ENCODE measurements at regions not wholly inside any gene's neighbourhood (a gene's known extent, or its start where the extent isn't known, plus 50 kb on each side); places are given as distances from the start of the nearest gene placed in this dataset.

DNA sequence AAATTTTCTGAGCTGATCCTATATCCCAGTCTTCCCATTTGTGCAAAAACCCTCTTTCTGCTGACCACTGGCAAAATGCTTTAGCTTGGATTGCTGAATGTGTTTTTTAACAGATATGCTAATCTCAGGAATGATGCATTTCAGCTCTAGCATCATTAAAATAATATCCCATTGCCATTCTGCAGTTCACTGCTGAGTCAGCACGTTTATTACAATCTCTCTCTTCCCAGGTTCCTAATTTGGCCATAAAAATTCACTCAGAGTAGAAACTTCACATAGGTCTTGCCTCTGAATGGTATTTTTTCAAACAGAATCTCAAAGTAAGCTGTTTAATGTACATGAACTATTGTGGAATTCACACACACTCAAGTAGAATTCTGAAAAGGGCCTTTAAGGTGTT is 509.6 kb upstream of the SUCLG2 start:
- Mint-ChIP-seq H3K9me3 (ENCODE audit: low read depth) (no peaks in the 10 kb centered on the region), H3K27me3 (no peaks in the 10 kb centered on the region), H3K4me1 (ENCODE audit: low read depth) (no peaks in the 10 kb centered on the region), H3K27ac (no peak overlapping the region), H3K36me3 (ENCODE audit: insufficient read depth) (no peaks in the 10 kb centered on the region), H3K4me3 (ENCODE audit: low read depth) (no peak overlapping the region)
- no peak for DNase-seq (ENCODE audit: low spot score, unreplicated experiment)
- TF ChIP-seq, protein P1, sequence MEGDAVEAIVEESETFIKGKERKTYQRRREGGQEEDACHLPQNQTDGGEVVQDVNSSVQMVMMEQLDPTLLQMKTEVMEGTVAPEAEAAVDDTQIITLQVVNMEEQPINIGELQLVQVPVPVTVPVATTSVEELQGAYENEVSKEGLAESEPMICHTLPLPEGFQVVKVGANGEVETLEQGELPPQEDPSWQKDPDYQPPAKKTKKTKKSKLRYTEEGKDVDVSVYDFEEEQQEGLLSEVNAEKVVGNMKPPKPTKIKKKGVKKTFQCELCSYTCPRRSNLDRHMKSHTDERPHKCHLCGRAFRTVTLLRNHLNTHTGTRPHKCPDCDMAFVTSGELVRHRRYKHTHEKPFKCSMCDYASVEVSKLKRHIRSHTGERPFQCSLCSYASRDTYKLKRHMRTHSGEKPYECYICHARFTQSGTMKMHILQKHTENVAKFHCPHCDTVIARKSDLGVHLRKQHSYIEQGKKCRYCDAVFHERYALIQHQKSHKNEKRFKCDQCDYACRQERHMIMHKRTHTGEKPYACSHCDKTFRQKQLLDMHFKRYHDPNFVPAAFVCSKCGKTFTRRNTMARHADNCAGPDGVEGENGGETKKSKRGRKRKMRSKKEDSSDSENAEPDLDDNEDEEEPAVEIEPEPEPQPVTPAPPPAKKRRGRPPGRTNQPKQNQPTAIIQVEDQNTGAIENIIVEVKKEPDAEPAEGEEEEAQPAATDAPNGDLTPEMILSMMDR (IDR thresholded peaks at IDR 0.05; ENCODE audit: unreplicated experiment) = no peak

DNA sequence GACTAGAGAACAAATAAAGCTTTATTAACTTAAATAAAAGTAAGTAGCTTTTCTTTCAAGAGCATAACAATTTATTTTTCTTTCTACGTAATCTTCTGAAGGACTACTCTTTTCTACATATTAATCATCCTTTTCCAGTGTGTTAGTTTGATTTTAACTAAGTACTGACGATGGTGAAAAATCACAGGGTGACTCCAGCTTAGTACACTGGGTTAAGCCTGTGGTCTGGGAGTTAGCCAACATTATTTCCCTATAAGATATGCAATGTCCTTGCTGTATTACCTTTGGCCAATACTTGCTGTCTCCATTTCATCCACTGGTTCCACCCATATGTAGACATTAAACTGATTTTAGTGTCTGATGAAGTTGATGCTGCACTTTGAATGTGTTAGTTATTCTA is 508.6 kb upstream of the SUCLG2 start:
- no peaks in the 10 kb centered on the region for H3K27me3 Mint-ChIP-seq

DNA sequence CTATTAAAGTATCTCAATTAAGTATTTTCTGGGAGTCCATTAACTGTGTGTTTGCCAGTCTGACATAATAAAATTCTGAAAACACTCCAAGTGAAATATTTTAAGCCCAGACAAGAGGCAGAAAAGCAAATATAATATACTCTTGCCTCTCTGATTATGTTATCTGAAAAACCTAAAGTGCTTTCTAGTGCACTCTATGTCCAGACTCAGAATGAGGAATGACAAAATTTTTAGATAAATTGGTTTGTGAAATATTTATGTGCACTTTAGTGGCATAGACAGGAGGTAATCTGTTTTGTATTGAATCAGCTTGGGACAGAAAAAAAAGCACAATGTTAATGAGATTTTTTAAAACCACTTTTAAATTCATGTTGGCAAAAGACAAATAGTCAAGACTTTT is 508.2 kb upstream of the SUCLG2 start:
- no peaks in the 10 kb centered on the region for H3K36me3 Mint-ChIP-seq (ENCODE audit: insufficient read depth)
- H3K4me1 Mint-ChIP-seq (ENCODE audit: low read depth) = no peaks in the 10 kb centered on the region

More for the DNA sequence above, 508.6 kb upstream of the SUCLG2 start:
- TF ChIP-seq, protein P1 (IDR thresholded peaks at IDR 0.05; ENCODE audit: unreplicated experiment) = no peak
- no peaks in the 10 kb centered on the region for H3K4me1 Mint-ChIP-seq (ENCODE audit: low read depth)
- DNase-seq (ENCODE audit: low spot score, unreplicated experiment) = no peak
- H3K27ac Mint-ChIP-seq = no peak overlapping the region
- H3K36me3 Mint-ChIP-seq (ENCODE audit: insufficient read depth) = no peaks in the 10 kb centered on the region
- H3K9me3 Mint-ChIP-seq (ENCODE audit: low read depth) = no peaks in the 10 kb centered on the region
- no peak overlapping the region for H3K4me3 Mint-ChIP-seq (ENCODE audit: low read depth)

DNA sequence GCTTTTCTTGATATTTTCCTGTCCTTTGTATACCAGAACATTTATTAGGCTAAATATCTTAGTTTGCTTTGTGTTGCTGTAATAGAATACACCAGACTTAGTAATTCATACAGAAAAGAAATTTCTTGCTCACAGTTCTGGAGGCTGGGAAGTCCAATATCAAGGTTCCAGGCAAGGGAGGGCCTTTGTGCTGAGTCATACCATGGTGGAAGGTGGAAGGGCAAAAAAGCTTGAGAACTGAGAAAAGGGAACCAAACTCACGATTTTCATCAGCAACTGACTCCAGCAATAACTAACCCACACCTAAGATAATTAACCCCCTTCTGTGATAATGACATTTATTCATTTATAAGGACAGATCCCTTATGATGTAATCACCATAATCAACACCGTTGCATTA is 496.9 kb upstream of the SUCLG2 start:
- Mint-ChIP-seq H3K27me3 (no peaks in the 10 kb centered on the region), H3K27ac (no peak overlapping the region), H3K4me1 (ENCODE audit: low read depth) (peaks cover 3% of the 10 kb centered on the region), H3K36me3 (ENCODE audit: insufficient read depth) (no peaks in the 10 kb centered on the region), H3K9me3 (ENCODE audit: low read depth) (no peaks in the 10 kb centered on the region), H3K4me3 (ENCODE audit: low read depth) (no peak overlapping the region)
- TF ChIP-seq, protein P1 (IDR thresholded peaks at IDR 0.05; ENCODE audit: unreplicated experiment) = no peak
- DNase-seq (ENCODE audit: low spot score, unreplicated experiment) = no peak

More for the DNA sequence above, 508.2 kb upstream of the SUCLG2 start:
- no peaks in the 10 kb centered on the region for H3K9me3 Mint-ChIP-seq (ENCODE audit: low read depth)
- TF ChIP-seq, protein P1 (IDR thresholded peaks at IDR 0.05; ENCODE audit: unreplicated experiment) = no peak
- H3K27me3 Mint-ChIP-seq = no peaks in the 10 kb centered on the region
- no peak for DNase-seq (ENCODE audit: low spot score, unreplicated experiment)
- H3K27ac Mint-ChIP-seq = no peak overlapping the region
- H3K4me3 Mint-ChIP-seq (ENCODE audit: low read depth) = no peak overlapping the region

DNA sequence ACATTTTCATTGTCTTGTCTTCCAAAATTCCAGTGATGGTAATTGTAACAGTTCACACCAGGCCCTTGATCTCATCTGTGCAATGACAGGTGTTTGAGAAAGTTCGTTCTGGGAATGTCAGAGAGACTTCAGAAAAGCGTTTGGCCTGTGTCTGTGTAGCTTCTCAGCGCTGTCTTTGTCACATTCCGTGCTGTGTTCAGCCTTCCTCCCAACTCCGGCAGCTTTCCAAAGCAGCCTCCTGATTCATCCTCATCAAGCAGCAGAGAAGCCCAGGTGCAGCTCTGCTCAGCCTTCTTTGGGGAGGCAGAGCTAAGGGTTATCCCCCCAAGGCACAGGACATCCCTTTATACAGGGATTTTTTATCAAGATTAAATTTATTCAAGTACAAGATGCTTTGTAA is 494.0 kb upstream of the SUCLG2 start:
- H3K27ac Mint-ChIP-seq = no peak overlapping the region
- no peaks in the 10 kb centered on the region for H3K9me3 Mint-ChIP-seq (ENCODE audit: low read depth)
- no peaks in the 10 kb centered on the region for H3K27me3 Mint-ChIP-seq
- no peaks in the 10 kb centered on the region for H3K36me3 Mint-ChIP-seq (ENCODE audit: insufficient read depth)
- peaks cover 3% of the 10 kb centered on the region for H3K4me1 Mint-ChIP-seq (ENCODE audit: low read depth)
- DNase-seq (ENCODE audit: low spot score, unreplicated experiment) = no peak
- TF ChIP-seq, protein P1 (IDR thresholded peaks at IDR 0.05; ENCODE audit: unreplicated experiment) = no peak
- H3K4me3 Mint-ChIP-seq (ENCODE audit: low read depth) = no peak overlapping the region
